HepG2 (cell line): ENCODE measurements at regions not wholly inside any gene's neighbourhood (a gene's known extent, or its start where the extent isn't known, plus 50 kb on each side); places are given as distances from the start of the nearest gene placed in this dataset.

Experiments used
- ATAD3A ChIP-seq: sonication (generic); formaldehyde crosslinking; IDR thresholded peaks from 2 replicates; pipeline ENCODE4 v1.4.0; 2020; ENCODE audit warnings: missing genetic modification reagents
- BRCA1 ChIP-seq: sonication (generic); formaldehyde crosslinking; IDR thresholded peaks from 2 replicates; pipeline ENCODE4 v1.4.0; 2020; ENCODE audit warnings: missing genetic modification reagents
- ELF4 ChIP-seq: sonication (generic); formaldehyde crosslinking; IDR thresholded peaks from 2 replicates; pipeline ENCODE4 v1.5.0; 2020; ENCODE audit warnings: missing genetic modification reagents, mild to moderate bottlenecking, moderate library complexity, borderline replicate concordance
- EP300 ChIP-seq, 3 experiments: sonication (generic) in 1 of 3; formaldehyde crosslinking in 1 of 3; IDR thresholded peaks; 2 replicates each; pipeline versions ENCODE4 v1.5.1 to v1.6.1; 2011 to 2020; ENCODE audit warnings: low read depth in 2 of 3, low read length in 2 of 3, borderline replicate concordance in 1 of 3, improper control_type of control experiment in 1 of 3, mild to moderate bottlenecking in 1 of 3, missing genetic modification reagents in 1 of 3, moderate library complexity in 1 of 3
- FOXP1 ChIP-seq, 2 experiments: fragments of 450-650 bp in 1 of 2; IDR thresholded peaks; 2 replicates each; pipeline ENCODE4 v1.6.1; 2017 to 2018; ENCODE audit warnings: antibody characterized with exemption in 1 of 2
- HMG20B ChIP-seq: conservative IDR thresholded peaks from 2 replicates; pipeline ENCODE4 v1.6.1; 2016; ENCODE audit warnings: missing genetic modification reagents, missing compliant biosample characterization
- KAT7 ChIP-seq: IDR thresholded peaks from 2 replicates; pipeline ENCODE4 v1.6.1; 2018; ENCODE audit warnings: borderline replicate concordance, missing compliant biosample characterization
- KAT8 ChIP-seq: IDR thresholded peaks from 2 replicates; pipeline ENCODE4 v1.6.1; 2016; ENCODE audit warnings: missing genetic modification reagents, missing compliant biosample characterization
- NFIB ChIP-seq: sonication (generic); formaldehyde crosslinking; IDR thresholded peaks from 2 replicates; pipeline ENCODE4 v1.9.0; 2021; ENCODE audit warnings: missing genetic modification reagents, mild to moderate bottlenecking, borderline replicate concordance
- NFKB2 ChIP-seq: sonication (generic); formaldehyde crosslinking; IDR thresholded peaks from 2 replicates; pipeline ENCODE4 v1.4.0; 2020; ENCODE audit warnings: missing genetic modification reagents, borderline replicate concordance
- PAWR ChIP-seq: sonication (generic); formaldehyde crosslinking; IDR thresholded peaks from 2 replicates; pipeline ENCODE4 v1.4.0; 2020; ENCODE audit warnings: missing genetic modification reagents, mild to moderate bottlenecking, borderline replicate concordance
- PHF20 ChIP-seq: sonication (generic); formaldehyde crosslinking; IDR thresholded peaks from 2 replicates; pipeline ENCODE4 v1.5.0; 2020; ENCODE audit warnings: mild to moderate bottlenecking, missing genetic modification reagents
- PLRG1 ChIP-seq: fragments of 450-650 bp; conservative IDR thresholded peaks from 2 replicates; pipeline ENCODE4 v1.6.1; 2016
- SALL1 ChIP-seq: sonication (generic); formaldehyde crosslinking; IDR thresholded peaks from 2 replicates; pipeline ENCODE4 v1.8.0; 2022; ENCODE audit warnings: mild to moderate bottlenecking, missing genetic modification reagents
- SIN3B ChIP-seq: fragments of 150-350 bp; IDR thresholded peaks from 2 replicates; pipeline ENCODE4 v1.6.1; 2014; ENCODE audit warnings: low read length
- SKI ChIP-seq: fragments of 450-650 bp; IDR thresholded peaks from one replicate; pipeline ENCODE4 v1.6.1; 2018; ENCODE audit warnings: mild to moderate bottlenecking; ENCODE audit not compliant: partially characterized antibody
- SOX6 ChIP-seq, 2 experiments: fragments of 450-650 bp in 1 of 2; sonication (generic) in 1 of 2; formaldehyde crosslinking in 1 of 2; IDR thresholded peaks; 2 replicates each; pipeline versions ENCODE4 v1.4.0 to v1.6.1; 2017 to 2020; ENCODE audit warnings: antibody characterized with exemption in 1 of 2, mild to moderate bottlenecking in 1 of 2, missing genetic modification reagents in 1 of 2
- SPEN ChIP-seq: sonication (generic); formaldehyde crosslinking; IDR thresholded peaks from 2 replicates; pipeline ENCODE4 v1.5.1; 2020; ENCODE audit warnings: low read depth, mild to moderate bottlenecking, missing genetic modification reagents
- THYN1 ChIP-seq: sonication (generic); formaldehyde crosslinking; IDR thresholded peaks from 2 replicates; pipeline ENCODE4 v1.8.1; 2023; ENCODE audit warnings: low read depth, mild to moderate bottlenecking, moderate library complexity, missing genetic modification reagents, borderline replicate concordance
- ZKSCAN5 ChIP-seq: sonication (generic); formaldehyde crosslinking; IDR thresholded peaks from 2 replicates; pipeline ENCODE4 v1.5.1; 2020; ENCODE audit warnings: mild to moderate bottlenecking, missing genetic modification reagents
- ZNF232 ChIP-seq: sonication (generic); formaldehyde crosslinking; IDR thresholded peaks from 2 replicates; pipeline ENCODE4 v1.4.0; 2020; ENCODE audit warnings: missing genetic modification reagents, borderline replicate concordance
- ZNF235 ChIP-seq: sonication (generic); formaldehyde crosslinking; IDR thresholded peaks from 2 replicates; pipeline ENCODE4 v1.8.1; 2023; ENCODE audit warnings: mild to moderate bottlenecking, missing genetic modification reagents, borderline replicate concordance
- ZNF282 ChIP-seq: fragments of 450-650 bp; IDR thresholded peaks from 2 replicates; pipeline ENCODE4 v1.6.1; 2018; ENCODE audit not compliant: partially characterized antibody
- ZNF556 ChIP-seq: sonication (generic); formaldehyde crosslinking; IDR thresholded peaks from 2 replicates; pipeline ENCODE4 v1.4.0; 2020; ENCODE audit warnings: mild to moderate bottlenecking, missing genetic modification reagents, borderline replicate concordance
- ZNF7 ChIP-seq: IDR thresholded peaks from 2 replicates; pipeline ENCODE4 v1.6.1; 2016; ENCODE audit warnings: missing biosample characterization, missing genetic modification reagents
- ZSCAN12 ChIP-seq: sonication (generic); formaldehyde crosslinking; IDR thresholded peaks from 2 replicates; pipeline ENCODE4 v1.9.0; 2021; ENCODE audit warnings: mild to moderate bottlenecking, missing genetic modification reagents
- ZSCAN20 ChIP-seq: sonication (generic); formaldehyde crosslinking; IDR thresholded peaks from 2 replicates; pipeline ENCODE4 v1.4.0; 2020; ENCODE audit warnings: missing genetic modification reagents, mild to moderate bottlenecking, borderline replicate concordance
- ZSCAN22 ChIP-seq: sonication (generic); formaldehyde crosslinking; IDR thresholded peaks from 2 replicates; pipeline ENCODE4 v1.4.0; 2020; ENCODE audit warnings: mild to moderate bottlenecking, missing genetic modification reagents
- ZSCAN30 ChIP-seq: sonication (generic); formaldehyde crosslinking; IDR thresholded peaks from 2 replicates; pipeline ENCODE4 v1.5.0; 2020; ENCODE audit warnings: mild to moderate bottlenecking, missing genetic modification reagents
- ZSCAN9 ChIP-seq: IDR thresholded peaks from 2 replicates; pipeline ENCODE4 v1.6.1; 2016; ENCODE audit warnings: borderline replicate concordance
- TF ChIP-seq, protein P1 (sequence below): sonication (generic); formaldehyde crosslinking; IDR thresholded peaks from 2 replicates; pipeline ENCODE4 v1.5.0; 2020; ENCODE audit warnings: mild to moderate bottlenecking, missing genetic modification reagents

GRCh38 chr6:137707590-137708360 is 159.3 kb upstream of the TNFAIP3 start (continued):
- TF ChIP-seq PHF20 (CRISPR knock-in tag) (no peak), SKI (peak; percentile 92), ZSCAN9 (CRISPR knock-in tag) (0 out of 2 replicates have a peak, but pooled peaks have one; percentile 43), ZSCAN22 (CRISPR knock-in tag) (no peak), PAWR (CRISPR knock-in tag) (no peak), ZSCAN12 (CRISPR knock-in tag) (0 out of 2 replicates have a peak, but pooled peaks have one; percentile 68), SALL1 (CRISPR knock-in tag) (peak; percentile 83), ZSCAN30 (CRISPR knock-in tag) (no peak), ZKSCAN5 (CRISPR knock-in tag) (no peak), FOXP1 (IDR thresholded peaks at IDR 0.05) (0 out of 2 replicates have a peak, but pooled peaks have one; percentile 50), FOXP1 (CRISPR knock-in tag; IDR thresholded peaks at IDR 0.05) (peak; percentile 87), THYN1 (CRISPR knock-in tag) (no peak), NFIB (CRISPR knock-in tag) (no peak), ATAD3A (CRISPR knock-in tag) (no peak), SPEN (peak; percentile 53; the same call in 1 of the 2 replicates), KAT7 (CRISPR knock-in tag) (no peak), SIN3B (peak; percentile 23; the same call in 1 of the 2 replicates), ZNF235 (no peak), BRCA1 (peak; percentile 26; the same call in 1 of the 2 replicates), NFKB2 (CRISPR knock-in tag) (peak; percentile 29; the same call in 1 of the 2 replicates), KAT8 (CRISPR knock-in tag) (peak; percentile 50), HMG20B (CRISPR knock-in tag) (peak; percentile 42; the same call in 1 of the 2 replicates), PLRG1 (no peak), ZNF556 (CRISPR knock-in tag) (no peak), ZNF232 (peak; percentile 80), EP300 (IDR thresholded peaks at IDR 0.05; ENCODE audit: low read depth in 2 of 2, low read length in 2 of 2) (peak; percentile 89 to 97; a peak in 3 of 4 replicates), EP300 (CRISPR knock-in tag; IDR thresholded peaks at IDR 0.05; ENCODE audit: borderline replicate concordance) (peak; percentile 94), ZNF282 (no peak), SOX6 (IDR thresholded peaks at IDR 0.05) (no peak), SOX6 (CRISPR knock-in tag; IDR thresholded peaks at IDR 0.05) (peak; percentile 92), ELF4 (CRISPR knock-in tag) (peak; percentile 93), ZNF7 (CRISPR knock-in tag) (no peak), ZSCAN20 (CRISPR knock-in tag) (0 out of 2 replicates have a peak, but pooled peaks have one; percentile 23)
- TF ChIP-seq, protein P1, sequence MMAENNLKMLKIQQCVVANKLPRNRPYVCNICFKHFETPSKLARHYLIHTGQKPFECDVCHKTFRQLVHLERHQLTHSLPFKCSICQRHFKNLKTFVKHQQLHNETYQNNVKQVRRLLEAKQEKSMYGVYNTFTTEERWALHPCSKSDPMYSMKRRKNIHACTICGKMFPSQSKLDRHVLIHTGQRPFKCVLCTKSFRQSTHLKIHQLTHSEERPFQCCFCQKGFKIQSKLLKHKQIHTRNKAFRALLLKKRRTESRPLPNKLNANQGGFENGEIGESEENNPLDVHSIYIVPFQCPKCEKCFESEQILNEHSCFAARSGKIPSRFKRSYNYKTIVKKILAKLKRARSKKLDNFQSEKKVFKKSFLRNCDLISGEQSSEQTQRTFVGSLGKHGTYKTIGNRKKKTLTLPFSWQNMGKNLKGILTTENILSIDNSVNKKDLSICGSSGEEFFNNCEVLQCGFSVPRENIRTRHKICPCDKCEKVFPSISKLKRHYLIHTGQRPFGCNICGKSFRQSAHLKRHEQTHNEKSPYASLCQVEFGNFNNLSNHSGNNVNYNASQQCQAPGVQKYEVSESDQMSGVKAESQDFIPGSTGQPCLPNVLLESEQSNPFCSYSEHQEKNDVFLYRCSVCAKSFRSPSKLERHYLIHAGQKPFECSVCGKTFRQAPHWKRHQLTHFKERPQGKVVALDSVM (CRISPR knock-in tag), result peak; percentile 94
